ENCODE measurements at regions not wholly inside any gene's neighbourhood (a gene's known extent, or its start where the extent isn't known, plus 50 kb on each side); places are given as distances from the start of the nearest gene placed in this dataset.
"Not testable (repeated sequence)": the region's sequence is repeated elsewhere in the genome, so short reads cannot be mapped to it uniquely, and the experiment has no call there.

- in situ Hi-C loops (cut with HindIII; ENCODE audit: low sequenced_read_pairs), result no loop called here
These were observed 83.3 kb upstream of the PCDH8 start for GRCh38 chr13:52931539-52932431.

GRCh38 chr13:52931131-52931530, 82.7 kb upstream of the PCDH8 start:
- in situ Hi-C loops (cut with HindIII; ENCODE audit: low sequenced_read_pairs), result no loop called here

- in situ Hi-C loops (cut with HindIII; ENCODE audit: low sequenced_read_pairs), result no loop called here
These were observed 81.4 kb upstream of the PCDH8 start for GRCh38 chr13:52929846-52930245.

GRCh38 chr13:52926971-52927370, 78.5 kb upstream of the PCDH8 start:
- in situ Hi-C loops (cut with HindIII; ENCODE audit: low sequenced_read_pairs), result no loop called here

- in situ Hi-C loops (cut with HindIII; ENCODE audit: low sequenced_read_pairs), result no loop called here
These were observed 77.4 kb upstream of the PCDH8 start for GRCh38 chr13:52925775-52926285.

- in situ Hi-C loops (cut with HindIII; ENCODE audit: low sequenced_read_pairs), result no loop called here
These were observed 76.8 kb upstream of the PCDH8 start for GRCh38 chr13:52925251-52925650.

- in situ Hi-C loops (cut with HindIII; ENCODE audit: low sequenced_read_pairs), result no loop called here
These were observed 76.1 kb upstream of the PCDH8 start for GRCh38 chr13:52924289-52925148.

- in situ Hi-C loops (cut with HindIII; ENCODE audit: low sequenced_read_pairs), result no loop called here
These were observed 74.5 kb upstream of the PCDH8 start for GRCh38 chr13:52922961-52923360.

- in situ Hi-C loops (cut with HindIII; ENCODE audit: low sequenced_read_pairs), result no loop called here
These were observed 72.8 kb upstream of the PCDH8 start for GRCh38 chr13:52921194-52921593.

- in situ Hi-C loops (cut with HindIII; ENCODE audit: low sequenced_read_pairs), result no loop called here
These were observed 68.1 kb upstream of the PCDH8 start for GRCh38 chr13:52916486-52916990.

GRCh38 chr13:52911340-52911739, 62.9 kb upstream of the PCDH8 start:
- in situ Hi-C loops (cut with HindIII; ENCODE audit: low sequenced_read_pairs), result no loop called here

GRCh38 chr13:52910318-52910717, 61.9 kb upstream of the PCDH8 start:
- in situ Hi-C loops (cut with HindIII; ENCODE audit: low sequenced_read_pairs), result not testable (repeated sequence)

- in situ Hi-C loops (cut with HindIII; ENCODE audit: low sequenced_read_pairs), result no loop called here
These were observed 57.9 kb upstream of the PCDH8 start for GRCh38 chr13:52906122-52906903.

GRCh38 chr13:52905701-52906100, 57.3 kb upstream of the PCDH8 start:
- in situ Hi-C loops (cut with HindIII; ENCODE audit: low sequenced_read_pairs), result no loop called here

GRCh38 chr13:52903320-52903719, 54.9 kb upstream of the PCDH8 start:
- in situ Hi-C loops (cut with HindIII; ENCODE audit: low sequenced_read_pairs), result no loop called here

GRCh38 chr13:52899206-52899605, 50.8 kb upstream of the PCDH8 start:
- in situ Hi-C loops (cut with HindIII; ENCODE audit: low sequenced_read_pairs), result no loop called here

All from endothelial cell of hepatic sinusoid (primary cell).